Osteocyte (in vitro differentiated cells): ENCODE measurements at regions not wholly inside any gene's neighbourhood (a gene's known extent, or its start where the extent isn't known, plus 50 kb on each side); places are given as distances from the start of the nearest gene placed in this dataset.

Experiments
- DNase-seq: peaks from one replicate; pipeline ENCODE4 v3.0.0; 2021; ENCODE audit warnings: mixed read lengths; ENCODE audit not compliant: unreplicated experiment; ENCODE audit errors: extremely low spot score
- H3K27ac Mint-ChIP-seq: one replicate; pipeline ENCODE4 v1.8.0; 2021; ENCODE audit warnings: mild to moderate bottlenecking, mixed read lengths; ENCODE audit not compliant: unreplicated experiment
- H3K27me3 Mint-ChIP-seq: one replicate; pipeline ENCODE4 v1.8.0; 2021; ENCODE audit warnings: mixed read lengths; ENCODE audit not compliant: unreplicated experiment
- H3K36me3 Mint-ChIP-seq: one replicate; pipeline ENCODE4 v1.8.0; 2021; ENCODE audit warnings: mixed read lengths; ENCODE audit not compliant: unreplicated experiment
- H3K4me1 Mint-ChIP-seq: one replicate; pipeline ENCODE4 v1.8.0; 2021; ENCODE audit warnings: mixed read lengths; ENCODE audit not compliant: unreplicated experiment
- H3K4me3 Mint-ChIP-seq: one replicate; pipeline ENCODE4 v1.8.0; 2021; ENCODE audit warnings: mild to moderate bottlenecking, moderate library complexity, mixed read lengths; ENCODE audit not compliant: unreplicated experiment
- H3K9me3 Mint-ChIP-seq: one replicate; pipeline ENCODE4 v1.8.0; 2021; ENCODE audit warnings: mixed read lengths; ENCODE audit not compliant: unreplicated experiment
- TF ChIP-seq, protein P1 (sequence below): fragments of 200-600 bp; sonication (generic); IDR thresholded peaks from 2 replicates; pipeline ENCODE4 v1.5.0; 2021; ENCODE audit warnings: antibody characterized with exemption, mild to moderate bottlenecking, moderate library complexity

DNA sequence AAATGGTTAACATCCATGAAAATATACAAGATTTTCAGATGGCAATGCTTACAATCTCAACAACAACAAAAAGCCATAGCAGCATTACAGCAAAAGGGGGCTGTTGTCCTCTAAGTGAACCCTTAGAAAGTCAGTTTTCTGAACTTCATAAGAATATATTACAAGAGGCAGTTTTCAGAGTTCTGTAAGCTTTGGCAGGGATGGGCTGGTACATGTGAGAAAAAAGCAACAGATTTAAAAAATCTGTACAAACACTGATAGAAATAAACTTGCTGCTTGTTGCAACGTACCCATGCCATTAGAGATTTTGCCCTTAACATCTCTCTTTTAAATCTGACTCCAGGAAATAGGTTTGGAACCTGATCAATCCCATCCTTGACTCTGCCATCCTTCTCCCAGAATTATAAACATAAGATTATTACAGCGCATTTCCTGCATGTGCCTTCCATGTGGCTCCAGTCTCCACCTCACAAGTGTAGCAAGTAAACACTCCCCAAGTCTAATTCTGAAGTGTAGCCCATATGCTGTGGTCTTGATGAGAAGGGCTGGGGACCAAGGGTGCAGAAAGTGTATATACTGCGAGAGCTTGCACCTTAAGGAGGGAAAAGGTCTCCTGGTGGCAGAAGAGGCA is 101.4 kb upstream of the TSPAN2 start:
- Mint-ChIP-seq H3K27ac (peak overlapping the region; percentile 60), H3K9me3 (no peaks in the 10 kb centered on the region), H3K27me3 (no peaks in the 10 kb centered on the region), H3K36me3 (no peaks in the 10 kb centered on the region), H3K4me1 (peaks cover 43% of the 10 kb centered on the region), H3K4me3 (no peak overlapping the region)
- DNase-seq, result no peak
- TF ChIP-seq, protein P1, sequence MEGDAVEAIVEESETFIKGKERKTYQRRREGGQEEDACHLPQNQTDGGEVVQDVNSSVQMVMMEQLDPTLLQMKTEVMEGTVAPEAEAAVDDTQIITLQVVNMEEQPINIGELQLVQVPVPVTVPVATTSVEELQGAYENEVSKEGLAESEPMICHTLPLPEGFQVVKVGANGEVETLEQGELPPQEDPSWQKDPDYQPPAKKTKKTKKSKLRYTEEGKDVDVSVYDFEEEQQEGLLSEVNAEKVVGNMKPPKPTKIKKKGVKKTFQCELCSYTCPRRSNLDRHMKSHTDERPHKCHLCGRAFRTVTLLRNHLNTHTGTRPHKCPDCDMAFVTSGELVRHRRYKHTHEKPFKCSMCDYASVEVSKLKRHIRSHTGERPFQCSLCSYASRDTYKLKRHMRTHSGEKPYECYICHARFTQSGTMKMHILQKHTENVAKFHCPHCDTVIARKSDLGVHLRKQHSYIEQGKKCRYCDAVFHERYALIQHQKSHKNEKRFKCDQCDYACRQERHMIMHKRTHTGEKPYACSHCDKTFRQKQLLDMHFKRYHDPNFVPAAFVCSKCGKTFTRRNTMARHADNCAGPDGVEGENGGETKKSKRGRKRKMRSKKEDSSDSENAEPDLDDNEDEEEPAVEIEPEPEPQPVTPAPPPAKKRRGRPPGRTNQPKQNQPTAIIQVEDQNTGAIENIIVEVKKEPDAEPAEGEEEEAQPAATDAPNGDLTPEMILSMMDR, result no peak

DNA sequence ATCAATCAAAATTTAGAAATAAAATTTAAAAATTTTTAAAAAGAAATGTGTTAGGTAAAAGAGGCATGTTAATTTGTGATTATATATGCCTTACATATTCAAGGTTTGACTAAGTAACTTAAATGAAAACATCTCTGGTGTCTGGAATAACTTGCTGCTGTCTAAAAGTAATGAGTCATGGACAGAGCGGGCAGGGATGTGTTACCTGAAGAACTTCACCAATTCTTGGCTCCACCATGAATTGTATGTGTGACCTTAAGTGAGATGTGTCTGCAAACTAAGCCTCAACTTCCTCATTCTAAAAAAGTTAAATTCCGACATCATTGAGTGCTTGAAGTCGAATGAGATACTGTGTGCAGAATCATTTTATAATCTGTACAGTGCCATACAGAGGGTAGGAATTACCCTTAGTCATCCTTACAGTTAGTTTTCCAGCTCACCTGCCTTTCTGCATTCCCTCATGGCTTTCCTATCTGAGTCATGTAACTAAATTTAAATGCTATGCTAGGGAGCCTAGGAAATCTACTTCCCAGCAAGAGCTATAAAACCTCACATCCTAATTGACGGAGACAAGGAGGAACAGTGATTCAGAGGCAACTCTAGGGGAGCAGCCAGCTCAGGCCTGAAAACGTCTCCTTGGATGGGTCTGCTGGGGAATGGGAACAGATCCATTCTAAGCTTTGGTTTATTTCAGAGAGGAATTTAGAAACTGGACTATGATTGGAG is 100.7 kb upstream of the TSPAN2 start:
- H3K27me3 Mint-ChIP-seq, result no peaks in the 10 kb centered on the region
- H3K27ac Mint-ChIP-seq, result peak overlapping the region; percentile 60
- TF ChIP-seq, protein P1, result no peak
- no peaks in the 10 kb centered on the region for H3K36me3 Mint-ChIP-seq
- peaks cover 41% of the 10 kb centered on the region for H3K4me1 Mint-ChIP-seq
- no peaks in the 10 kb centered on the region for H3K9me3 Mint-ChIP-seq
- H3K4me3 Mint-ChIP-seq, result no peak overlapping the region
- DNase-seq, result no peak

DNA sequence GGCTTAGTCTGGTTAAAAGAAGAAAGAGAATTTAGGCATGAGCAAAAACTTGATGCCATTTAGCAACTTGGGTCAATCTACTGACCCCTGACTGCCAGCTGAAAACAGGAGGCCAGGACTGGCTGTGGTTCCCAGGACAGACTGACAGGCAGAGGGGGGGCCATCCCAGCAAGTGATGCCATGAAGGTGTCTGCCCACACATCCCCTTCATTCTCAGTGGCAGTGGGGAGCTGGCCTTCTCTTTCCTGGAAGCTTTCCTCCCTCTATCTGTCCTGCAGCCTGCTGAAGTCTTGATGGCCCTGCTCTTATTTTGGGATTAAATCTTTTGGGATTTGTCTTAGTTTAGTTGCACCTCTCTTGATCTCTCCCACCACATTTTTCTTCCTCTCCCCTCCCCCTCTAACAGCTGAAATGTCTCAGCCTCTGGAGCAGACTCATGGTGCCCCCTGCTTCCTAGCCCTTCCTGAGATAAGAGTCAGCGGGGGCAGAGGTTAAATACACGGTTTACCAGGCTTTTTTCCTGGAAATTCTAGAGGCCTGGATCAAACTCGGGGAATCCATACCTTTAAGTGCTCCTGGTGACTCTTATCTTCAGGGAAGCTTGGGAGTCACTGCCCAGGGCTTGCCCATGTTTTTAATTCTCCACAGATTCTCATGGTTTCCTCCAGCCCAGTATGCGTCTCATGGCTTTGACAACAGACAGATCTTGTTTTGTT is 99.5 kb upstream of the TSPAN2 start:
- peak overlapping the region; percentile 48 for H3K27ac Mint-ChIP-seq
- DNase-seq, result no peak
- H3K36me3 Mint-ChIP-seq, result no peaks in the 10 kb centered on the region

DNA sequence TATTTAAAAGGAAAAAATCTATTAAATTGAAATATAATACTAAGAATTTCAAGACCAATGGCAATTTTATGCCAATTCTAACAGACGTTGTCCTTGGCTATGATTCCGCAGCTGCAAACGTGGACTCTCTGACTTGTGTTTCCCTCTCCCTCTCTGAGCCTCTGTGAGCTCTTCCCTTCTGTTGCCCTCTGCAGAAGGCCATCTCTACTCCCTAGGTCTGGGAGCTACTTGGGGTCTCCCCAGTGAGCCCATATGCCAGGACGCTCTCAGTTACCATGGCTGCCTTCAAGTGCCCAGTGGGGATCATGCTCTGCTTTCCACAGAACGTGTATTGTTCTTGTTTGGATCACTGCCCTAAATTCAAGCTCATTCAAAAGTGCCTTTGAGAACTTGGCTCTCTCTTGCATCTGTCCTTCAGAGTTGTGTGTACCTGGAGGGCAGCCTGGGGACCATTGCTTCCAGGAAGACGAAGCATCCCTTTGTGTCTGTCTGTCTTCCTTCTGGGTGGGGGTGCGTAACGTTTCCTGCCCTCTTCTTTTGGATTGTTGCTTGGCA is 97.5 kb upstream of the TSPAN2 start:
- TF ChIP-seq, protein P1, result no peak
- no peaks in the 10 kb centered on the region for H3K36me3 Mint-ChIP-seq
- no peak overlapping the region for H3K4me3 Mint-ChIP-seq
- peaks cover 30% of the 10 kb centered on the region for H3K4me1 Mint-ChIP-seq
- H3K27ac Mint-ChIP-seq, result no peak overlapping the region
- no peaks in the 10 kb centered on the region for H3K9me3 Mint-ChIP-seq
- DNase-seq, result no peak
- no peaks in the 10 kb centered on the region for H3K27me3 Mint-ChIP-seq

More for the DNA sequence above, 99.5 kb upstream of the TSPAN2 start:
- H3K9me3 Mint-ChIP-seq, result no peaks in the 10 kb centered on the region
- H3K27me3 Mint-ChIP-seq, result no peaks in the 10 kb centered on the region
- TF ChIP-seq, protein P1, result no peak
- H3K4me1 Mint-ChIP-seq, result peaks cover 33% of the 10 kb centered on the region
- no peak overlapping the region for H3K4me3 Mint-ChIP-seq

DNA sequence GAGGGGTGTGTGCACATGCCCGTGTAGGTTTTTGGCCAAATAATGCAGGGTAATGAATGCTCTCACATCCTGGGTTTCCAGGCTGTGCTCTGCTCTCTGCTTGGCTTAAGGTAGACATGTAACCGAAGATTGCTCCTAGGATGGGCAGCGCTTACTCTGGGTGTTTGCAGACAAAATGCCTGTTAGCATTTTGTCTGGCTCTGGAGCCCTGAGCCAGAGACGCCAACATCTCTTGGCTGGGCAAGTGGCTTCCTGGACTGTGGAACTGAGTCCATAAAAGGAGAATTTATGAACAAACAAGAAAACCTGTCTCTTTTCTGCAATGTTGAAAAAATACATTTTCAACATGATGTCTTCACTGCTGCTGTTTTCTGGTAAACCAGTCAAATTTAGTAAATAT is 96.0 kb upstream of the TSPAN2 start:
- no peaks in the 10 kb centered on the region for H3K27me3 Mint-ChIP-seq
- H3K27ac Mint-ChIP-seq, result no peak overlapping the region
- H3K4me1 Mint-ChIP-seq, result peaks cover 16% of the 10 kb centered on the region
- no peaks in the 10 kb centered on the region for H3K36me3 Mint-ChIP-seq
- no peak overlapping the region for H3K4me3 Mint-ChIP-seq
- H3K9me3 Mint-ChIP-seq, result no peaks in the 10 kb centered on the region
- TF ChIP-seq, protein P1, result no peak
- DNase-seq, result no peak
